Smooth muscle cell of the brain vasculature (primary cell): ENCODE measurements at regions not wholly inside any gene's neighbourhood (a gene's known extent, or its start where the extent isn't known, plus 50 kb on each side); places are given as distances from the start of the nearest gene placed in this dataset.
"Not testable (repeated sequence)": the region's sequence is repeated elsewhere in the genome, so short reads cannot be mapped to it uniquely, and the experiment has no call there.

ENCODE experiments used
- DNase-seq: peaks from one replicate; pipeline ENCODE4 v3.0.0-alpha.2; 2012; ENCODE audit warnings: low read depth, low spot score

- DNase-seq = no peak
Measured at GRCh38 chr16:86256995-86257394, 253.3 kb upstream of the FOXF1 start.

- DNase-seq = no peak
Measured at GRCh38 chr16:86257546-86257945, 252.8 kb upstream of the FOXF1 start.

GRCh38 chr16:86258713-86259112, 251.6 kb upstream of the FOXF1 start:
- no peak for DNase-seq

- no peak for DNase-seq
Measured at GRCh38 chr16:86259499-86259898, 250.8 kb upstream of the FOXF1 start.

GRCh38 chr16:86261379-86261778, 248.9 kb upstream of the FOXF1 start:
- no peak for DNase-seq

- DNase-seq = not testable (repeated sequence)
Measured at GRCh38 chr16:86267657-86268056, 242.7 kb upstream of the FOXF1 start.

GRCh38 chr16:86270696-86271095, 239.6 kb upstream of the FOXF1 start:
- no peak for DNase-seq

- DNase-seq = no peak
Measured at GRCh38 chr16:86272744-86273143, 237.6 kb upstream of the FOXF1 start.

- no peak for DNase-seq
Measured at GRCh38 chr16:86277221-86277620, 233.1 kb upstream of the FOXF1 start.

- DNase-seq = not testable (repeated sequence)
Measured at GRCh38 chr16:86277859-86278258, 232.5 kb upstream of the FOXF1 start.

- DNase-seq = no peak
Measured at GRCh38 chr16:86281421-86281820, 228.9 kb upstream of the FOXF1 start.

GRCh38 chr16:86283944-86284343, 226.4 kb upstream of the FOXF1 start:
- no peak for DNase-seq

- DNase-seq = no peak
Measured at GRCh38 chr16:86285421-86285820, 224.9 kb upstream of the FOXF1 start.

GRCh38 chr16:86285938-86286921, 224.1 kb upstream of the FOXF1 start:
- DNase-seq = no peak

- no peak for DNase-seq
Measured at GRCh38 chr16:86286991-86287663, 223.2 kb upstream of the FOXF1 start.

- no peak for DNase-seq
Measured at GRCh38 chr16:86287664-86288201, 222.6 kb upstream of the FOXF1 start.

GRCh38 chr16:86288716-86289294, 221.5 kb upstream of the FOXF1 start:
- DNase-seq = no peak

- DNase-seq = no peak
Measured at GRCh38 chr16:86289304-86289703, 221.0 kb upstream of the FOXF1 start.

- no peak for DNase-seq
Measured at GRCh38 chr16:86289907-86290306, 220.4 kb upstream of the FOXF1 start.

GRCh38 chr16:86291491-86291890, 218.8 kb upstream of the FOXF1 start:
- no peak for DNase-seq

- DNase-seq = no peak
Measured at GRCh38 chr16:86292171-86292775, 218.1 kb upstream of the FOXF1 start.

GRCh38 chr16:86292942-86293341, 217.4 kb upstream of the FOXF1 start:
- DNase-seq = no peak
